Aorta (tissue), 5 donors: ENCODE measurements at regions not wholly inside any gene's neighbourhood (a gene's known extent, or its start where the extent isn't known, plus 50 kb on each side); places are given as distances from the start of the nearest gene placed in this dataset.

ENCODE experiments used
- ATAC-seq: fragments of 200-7000 bp; cut with Tn5 transposase; one replicate; pipeline ENCODE4 v1.9.1; 2022; ENCODE audit warnings: moderate library complexity; ENCODE audit not compliant: low FRiP score
- DNase-seq, 2 donors: peaks; one replicate each; pipeline ENCODE4 v3.0.0-alpha.2; 2020
- H3K27ac ChIP-seq, 2 donors: one replicate each; pipeline ENCODE4 v1.5.1; 2013; ENCODE audit warnings: low read length in 2 of 2, mild to moderate bottlenecking in 2 of 2, moderate library complexity in 2 of 2, control low read depth in 1 of 2, inconsistent platforms in 1 of 2, low read depth in 1 of 2
- H3K27me3 ChIP-seq, 2 donors: one replicate each; pipeline ENCODE4 v1.6.1; 2013; ENCODE audit warnings: control low read depth in 1 of 2, low read length in 1 of 2, mild to moderate bottlenecking in 1 of 2, moderate library complexity in 1 of 2; ENCODE audit not compliant: insufficient read depth in 2 of 2, control insufficient read depth in 1 of 2
- H3K36me3 ChIP-seq, 2 donors: one replicate each; pipeline ENCODE4 v1.6.1; 2013; ENCODE audit warnings: control low read depth in 1 of 2, low read length in 1 of 2, mild to moderate bottlenecking in 1 of 2; ENCODE audit not compliant: insufficient read depth in 2 of 2, control insufficient read depth in 1 of 2
- H3K4me1 ChIP-seq, 2 donors: one replicate each; pipeline ENCODE4 v1.6.1; 2013; ENCODE audit warnings: low read length in 2 of 2, control low read depth in 1 of 2, mild to moderate bottlenecking in 1 of 2, moderate library complexity in 1 of 2; ENCODE audit not compliant: insufficient read depth in 2 of 2, control insufficient read depth in 1 of 2
- H3K4me3 ChIP-seq, 2 donors: one replicate each; pipeline ENCODE4 v1.5.1; 2013; ENCODE audit warnings: low read length in 2 of 2, control low read depth in 1 of 2, mild to moderate bottlenecking in 1 of 2
- H3K9me3 ChIP-seq: one replicate; pipeline ENCODE4 v1.6.1; 2013; ENCODE audit warnings: mild to moderate bottlenecking, low read length; ENCODE audit not compliant: control insufficient read depth
- WGBS, 2 donors: extraction: QIAGEN DNeasy Blood & Tissue Kit; methylation state at CpG; one replicate each; pipeline ENCODE4 v1.1.7; 2013; 5-methylcytosine and 5-hydroxymethylcytosine counted together
- intact Hi-C, 2 donors: fragments of 100-400 bp; cut with DNase I; formaldehyde crosslinking; loops; one replicate each; pipeline versions ENCODE4 v1.14.2 to v1.15.0; 2022
- donor health status: healthy with polysubstance abuse.
- donor health status: Bipolar disorder and iron deficiency.
- donor health status: DM: no; HTN: no; CAD: no.
- donor health status: DM: no; HTN: no; CAD: no.
- donor health status: DM: yes; HTN: yes; CAD: no.

DNA sequence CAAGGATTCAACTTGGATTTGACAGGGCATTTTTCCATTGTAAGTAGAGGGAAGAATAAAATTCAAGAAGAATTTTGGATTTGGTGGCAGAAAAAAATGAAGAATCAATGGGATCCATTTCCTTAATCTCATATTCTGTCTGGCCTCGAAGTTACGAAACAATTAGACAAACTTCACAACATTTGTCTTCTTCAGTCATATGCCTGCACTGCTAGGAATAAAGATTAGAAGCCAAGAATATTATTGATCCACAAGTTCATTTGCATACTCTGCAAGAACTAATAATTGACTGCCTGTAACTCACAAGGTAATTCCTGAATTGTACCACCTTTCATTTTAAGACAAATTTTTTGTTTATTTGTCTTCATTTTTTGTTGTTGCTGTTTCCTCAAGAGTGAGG, 486.2 kb downstream of the HAO1 start:
- no peak for ATAC-seq
- DNase-seq = no peak
- WGBS, 2 donors = 64 to 93% methylated on average over 2 of the region's 2 CpGs
- no peaks in the 10 kb centered on the region for H3K4me1 ChIP-seq
- H3K9me3 ChIP-seq = no peaks in the 10 kb centered on the region
- no peak overlapping the region for H3K4me3 ChIP-seq
- intact Hi-C loops = no loop called here
- no peaks in the 10 kb centered on the region for H3K36me3 ChIP-seq
- H3K27me3 ChIP-seq = no peaks in the 10 kb centered on the region
- H3K27ac ChIP-seq = no peak overlapping the region

DNA sequence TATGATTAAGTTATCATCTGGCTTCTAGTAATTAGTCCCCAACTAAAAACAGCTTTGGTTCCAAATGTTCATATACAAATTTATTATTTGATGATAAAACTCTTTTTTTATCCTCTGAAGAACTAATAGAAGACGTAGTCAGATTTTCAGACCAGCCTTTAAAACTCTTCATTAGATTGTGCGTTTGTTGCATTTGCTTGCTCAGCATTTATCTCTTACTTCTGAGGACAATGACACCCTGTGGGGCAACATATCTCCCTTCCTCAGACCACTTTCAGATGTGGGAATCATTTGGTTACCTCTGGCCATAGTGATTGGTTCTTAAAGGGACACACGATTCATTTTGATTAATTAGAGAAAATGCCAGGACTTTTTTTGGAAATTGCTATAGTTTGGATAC, 481.8 kb downstream of the HAO1 start:
- Histone ChIP-seq H3K36me3 (no peaks in the 10 kb centered on the region), H3K27ac (no peak overlapping the region), H3K4me1 (no peaks in the 10 kb centered on the region), H3K27me3 (no peaks in the 10 kb centered on the region), H3K4me3 (no peak overlapping the region), H3K9me3 (no peaks in the 10 kb centered on the region)
- intact Hi-C loops = no loop called here
- DNase-seq = no peak
- no peak for ATAC-seq
- WGBS, 2 donors = 84 to 90% methylated on average over 3 of the region's 3 CpGs

DNA sequence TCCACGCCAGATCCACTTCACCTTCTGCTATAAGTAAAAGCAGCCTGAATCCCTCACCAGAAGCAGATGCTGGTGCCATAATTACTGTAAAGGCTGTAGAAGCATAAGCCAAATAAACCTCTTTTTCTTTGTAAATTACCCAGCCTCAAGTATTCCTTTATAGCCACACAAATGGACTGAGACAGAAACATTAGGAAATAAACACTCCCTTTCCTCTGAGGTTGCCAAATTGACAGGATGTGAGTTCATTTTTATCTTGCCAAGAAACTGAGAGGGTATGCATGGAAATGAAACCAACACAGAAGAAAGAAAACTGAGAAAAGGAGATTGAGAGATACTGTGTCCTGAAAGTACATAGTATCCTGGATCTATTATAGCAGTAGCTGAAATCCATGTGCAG, 481.2 kb downstream of the HAO1 start:
- no peaks in the 10 kb centered on the region for H3K27me3 ChIP-seq
- no peak for ATAC-seq
- no peaks in the 10 kb centered on the region for H3K4me1 ChIP-seq
- H3K27ac ChIP-seq = no peak overlapping the region
- H3K9me3 ChIP-seq = no peaks in the 10 kb centered on the region
- intact Hi-C loops = no loop called here
- no peak for DNase-seq
- H3K36me3 ChIP-seq = no peaks in the 10 kb centered on the region
- no peak overlapping the region for H3K4me3 ChIP-seq
- 71% methylated on average over 1 of the region's 1 CpG for WGBS, 2 donors

DNA sequence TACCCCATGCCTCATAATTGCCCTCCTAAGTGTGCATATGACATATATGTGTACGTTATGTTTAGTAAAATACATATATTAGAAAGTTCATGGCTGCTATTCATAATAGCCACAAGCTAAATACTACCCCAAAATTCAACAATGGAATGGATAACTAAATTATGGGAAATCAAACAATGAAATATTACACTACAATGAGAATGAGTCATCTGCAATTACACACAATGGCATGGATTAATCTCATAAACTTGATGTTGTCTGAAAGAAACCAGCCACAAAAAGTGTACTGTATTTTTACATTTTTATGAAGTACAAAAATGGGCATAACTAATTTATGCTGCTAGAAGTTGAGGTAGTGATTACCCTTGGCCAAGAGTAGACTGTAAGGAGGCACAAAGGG, 477.0 kb downstream of the HAO1 start:
- intact Hi-C loops = no loop called here

DNA sequence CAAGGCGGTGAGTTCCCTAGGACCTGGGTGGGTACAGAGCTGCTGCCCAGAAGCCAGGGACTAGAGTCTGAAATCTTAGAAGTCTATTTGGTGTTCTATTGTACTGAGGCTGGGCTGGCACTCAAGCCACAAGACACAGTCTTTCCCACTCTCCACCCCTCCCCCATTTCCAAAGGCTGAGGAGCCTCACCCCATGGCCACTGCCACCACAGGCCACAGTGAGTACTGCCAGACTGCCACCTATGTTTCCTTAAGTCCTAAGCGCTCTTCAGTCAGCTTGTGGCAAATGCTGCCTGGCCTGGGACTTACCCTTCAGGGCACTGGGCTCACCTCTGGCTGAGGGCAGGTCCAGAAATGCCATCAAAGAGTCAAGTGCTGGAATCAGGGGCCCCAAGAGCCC, 469.3 kb downstream of the HAO1 start:
- intact Hi-C loops = no loop called here
- 68 to 70% methylated on average over 2 of the region's 2 CpGs for WGBS, 2 donors
- Histone ChIP-seq H3K27me3 (peaks cover 0 to 4% of the 10 kb centered on the region in 2 donors), H3K27ac (no peak overlapping the region), H3K4me1 (no peaks in the 10 kb centered on the region), H3K36me3 (no peaks in the 10 kb centered on the region), H3K9me3 (peaks cover 5% of the 10 kb centered on the region), H3K4me3 (no peak overlapping the region)
- DNase-seq = no peak
- ATAC-seq = no peak

More for the DNA sequence above, 477.0 kb downstream of the HAO1 start:
- Histone ChIP-seq H3K4me3 (no peak overlapping the region), H3K27me3 (no peaks in the 10 kb centered on the region), H3K36me3 (no peaks in the 10 kb centered on the region), H3K4me1 (no peaks in the 10 kb centered on the region), H3K9me3 (no peaks in the 10 kb centered on the region), H3K27ac (no peak overlapping the region)
- DNase-seq (no peak), ATAC-seq (no peak)
- 78 to 80% methylated on average over 1 of the region's 1 CpG for WGBS, 2 donors

DNA sequence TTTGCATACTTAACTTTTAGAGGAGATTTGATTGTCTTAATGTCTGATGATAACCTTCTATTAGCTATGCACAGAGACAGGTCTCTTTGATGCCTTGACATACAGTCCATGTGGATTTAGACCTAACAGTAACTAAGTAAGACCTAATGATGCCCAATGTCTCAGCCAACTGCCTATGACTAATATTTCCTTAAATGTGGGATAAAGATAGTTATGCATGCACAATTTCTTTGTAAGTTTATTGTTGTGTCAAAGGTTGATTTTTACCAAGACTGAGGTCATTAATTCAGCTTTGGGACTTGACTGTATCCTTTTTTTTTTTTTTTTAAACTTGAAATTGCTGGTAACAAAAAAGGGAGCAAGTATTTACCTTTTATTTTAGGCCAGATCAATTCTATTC, 450.0 kb downstream of the HAO1 start:
- ATAC-seq = no peak
- intact Hi-C loops = no loop called here
- no peak overlapping the region for H3K4me3 ChIP-seq

DNA sequence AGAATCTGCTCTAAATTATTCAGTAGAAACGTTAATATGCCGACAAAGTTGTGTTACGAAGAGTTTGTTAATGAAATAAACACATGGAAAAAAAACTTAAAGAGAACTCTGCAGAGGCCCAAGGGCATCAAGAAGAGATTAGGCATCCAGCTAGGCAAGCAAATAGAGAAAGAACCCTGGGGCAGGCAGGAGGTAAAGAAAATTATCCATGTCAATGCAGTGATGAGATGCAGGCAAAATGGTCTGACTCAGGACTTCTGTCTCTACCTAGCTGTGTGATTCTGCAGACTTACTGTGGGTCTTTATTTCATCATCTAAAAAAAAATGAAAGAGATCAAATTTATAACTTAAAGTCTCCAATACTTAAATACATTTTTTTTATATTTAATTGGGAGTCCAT, 448.0 kb downstream of the HAO1 start:
- no peak for ATAC-seq
- no peak for DNase-seq
- H3K9me3 ChIP-seq = peaks cover 2% of the 10 kb centered on the region
- H3K4me1 ChIP-seq = no peaks in the 10 kb centered on the region
- intact Hi-C loops = no loop called here
- no peaks in the 10 kb centered on the region for H3K36me3 ChIP-seq
- peaks cover 0 to 2% of the 10 kb centered on the region in 2 donors for H3K27me3 ChIP-seq
- H3K4me3 ChIP-seq = no peak overlapping the region
- WGBS, 2 donors = 65 to 68% methylated on average over 3 of the region's 3 CpGs
- no peak overlapping the region for H3K27ac ChIP-seq

More for the DNA sequence above, 450.0 kb downstream of the HAO1 start:
- DNase-seq = no peak
- Histone ChIP-seq H3K27me3 (peaks cover 0 to 2% of the 10 kb centered on the region in 2 donors), H3K9me3 (peaks cover 2% of the 10 kb centered on the region), H3K4me1 (no peaks in the 10 kb centered on the region), H3K36me3 (no peaks in the 10 kb centered on the region), H3K27ac (no peak overlapping the region)

DNA sequence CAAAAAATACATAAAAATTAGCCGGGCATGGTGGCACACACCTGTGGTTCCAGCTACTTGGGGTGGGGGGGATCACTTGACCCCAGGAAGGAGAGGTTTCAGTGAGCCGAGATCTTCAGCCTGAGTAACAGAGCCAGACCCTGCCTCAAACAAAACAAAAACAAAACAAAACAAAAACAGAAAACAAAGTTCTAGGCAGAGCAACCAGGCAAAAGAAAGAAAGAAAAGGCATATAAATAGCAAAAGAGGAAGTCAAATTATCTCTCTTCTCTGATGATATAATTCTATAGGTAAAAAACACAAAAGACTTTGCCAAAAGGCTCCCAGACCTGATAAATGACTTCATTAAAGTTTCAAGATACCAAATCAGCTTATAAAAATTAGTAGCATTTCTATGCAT, 446.9 kb downstream of the HAO1 start:
- no peaks in the 10 kb centered on the region for H3K4me1 ChIP-seq
- H3K36me3 ChIP-seq = no peaks in the 10 kb centered on the region
- ATAC-seq (no peak), DNase-seq (no peak)
- peaks cover 0 to 2% of the 10 kb centered on the region in 2 donors for H3K27me3 ChIP-seq
- intact Hi-C loops = no loop called here
- 77 to 79% methylated on average over 2 of the region's 2 CpGs for WGBS, 2 donors
- peaks cover 2% of the 10 kb centered on the region for H3K9me3 ChIP-seq
- no peak overlapping the region for H3K4me3 ChIP-seq
- no peak overlapping the region for H3K27ac ChIP-seq

DNA sequence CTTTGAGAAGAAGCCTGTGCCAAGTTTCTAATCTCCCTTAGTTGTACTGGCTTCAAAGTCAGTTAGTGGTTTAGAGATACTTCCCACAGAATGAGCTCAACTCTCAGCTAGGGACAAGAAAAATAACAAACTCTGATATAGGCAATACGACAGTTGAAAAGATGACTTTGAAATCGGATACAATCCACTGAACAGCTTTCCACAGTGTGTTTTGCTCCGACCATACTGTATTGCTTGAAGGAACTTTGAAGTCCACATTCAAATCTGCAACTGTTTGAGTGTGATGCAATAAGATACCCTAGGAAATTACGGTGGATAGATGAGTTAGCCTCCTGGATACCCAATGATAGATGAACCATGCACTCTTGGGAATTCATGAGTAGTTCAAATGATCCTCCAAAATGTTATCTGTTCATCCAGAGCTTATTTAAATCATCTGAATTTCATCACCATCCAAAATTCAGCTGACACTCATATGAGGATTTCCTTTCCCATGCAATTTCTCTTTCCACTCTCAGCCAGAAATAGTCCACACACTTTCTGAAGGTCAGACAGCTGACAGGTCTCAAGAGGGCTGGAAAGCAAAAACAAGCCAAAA, 443.8 kb downstream of the HAO1 start:
- Histone ChIP-seq H3K9me3 (no peaks in the 10 kb centered on the region), H3K36me3 (no peaks in the 10 kb centered on the region), H3K27ac (no peak overlapping the region), H3K27me3 (peaks cover 0 to 2% of the 10 kb centered on the region in 2 donors), H3K4me3 (no peak overlapping the region), H3K4me1 (no peaks in the 10 kb centered on the region)
- 18 to 28% methylated on average over 4 of the region's 4 CpGs for WGBS, 2 donors
- intact Hi-C loops = no loop called here
- no peak for DNase-seq
- no peak for ATAC-seq
